ENCODE measurements at regions not wholly inside any gene's neighbourhood (a gene's known extent, or its start where the extent isn't known, plus 50 kb on each side); places are given as distances from the start of the nearest gene placed in this dataset.

DNA sequence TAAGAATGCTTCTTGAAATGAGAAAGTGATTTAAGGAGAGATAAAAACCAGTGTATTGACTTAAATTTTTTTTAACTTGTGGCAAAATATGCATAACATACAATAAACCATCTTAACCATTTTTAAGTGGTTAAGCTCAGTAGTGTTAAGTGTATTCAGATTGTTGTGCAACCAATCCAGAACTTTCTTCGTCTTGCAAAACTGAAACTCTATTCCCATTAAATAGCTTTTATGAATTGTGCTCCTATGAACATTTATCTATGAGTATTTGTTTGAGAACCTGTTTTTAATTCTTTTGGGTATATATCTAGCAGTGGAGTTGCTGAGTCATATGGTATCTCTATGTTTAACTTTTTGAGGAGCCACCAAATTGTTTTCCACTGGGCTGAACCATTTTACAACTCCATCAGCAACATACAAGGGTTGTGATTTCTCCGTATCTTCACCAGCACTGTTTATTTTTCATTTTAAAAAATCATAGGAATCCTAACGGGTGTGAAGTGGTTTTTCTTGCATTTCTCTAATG, 76.6 kb upstream of the ACTBL2 start:
- H3K27ac ChIP-seq, result no peak overlapping the region
- no peak overlapping the region for H3K9ac ChIP-seq (ENCODE audit: insufficient read length)
- no peaks in the 10 kb centered on the region for H3K36me3 ChIP-seq (ENCODE audit: insufficient read depth, low read length)
- no peak for DNase-seq (ENCODE audit: low read depth, low spot score)
- no peak overlapping the region for H3K4me3 ChIP-seq
- H3K9me3 ChIP-seq (ENCODE audit: low read depth, low read length), result no peaks in the 10 kb centered on the region
- TF ChIP-seq EZH2 (IDR thresholded peaks at IDR 0.05) (no peak), POLR2AphosphoS5 (IDR thresholded peaks at IDR 0.05; ENCODE audit: borderline replicate concordance, low read depth, low read length) (no peak), FOXP2 (optimal IDR thresholded peaks at IDR 0.05; ENCODE audit: control extremely low read depth, extremely low read length, insufficient read depth) (no peak)

DNA sequence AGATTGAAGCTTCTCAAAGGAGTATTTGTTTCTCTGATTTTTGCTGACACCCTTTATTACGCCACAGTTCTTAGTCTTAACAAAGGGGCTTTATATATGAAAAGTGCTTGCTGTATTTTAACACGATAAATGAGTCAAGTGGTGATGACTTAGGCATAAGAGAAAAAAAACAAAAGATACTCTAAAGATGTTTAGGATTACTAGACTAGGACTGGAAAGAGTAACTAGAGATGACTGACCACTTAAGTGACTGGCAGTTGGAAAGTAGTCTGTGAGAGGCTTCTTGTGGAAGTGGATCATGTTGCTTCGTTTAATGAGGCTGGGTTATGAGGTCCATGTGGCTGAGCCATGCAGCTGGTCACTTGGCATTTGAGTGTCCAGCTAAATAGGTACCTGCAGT, 69.4 kb upstream of the ACTBL2 start:
- no peak for DNase-seq (ENCODE audit: low read depth, low spot score)
- no peak overlapping the region for H3K4me3 ChIP-seq
- no peaks in the 10 kb centered on the region for H3K9me3 ChIP-seq (ENCODE audit: low read depth, low read length)
- H3K36me3 ChIP-seq (ENCODE audit: insufficient read depth, low read length), result no peaks in the 10 kb centered on the region
- H3K9ac ChIP-seq (ENCODE audit: insufficient read length), result no peak overlapping the region
- TF ChIP-seq POLR2AphosphoS5 (IDR thresholded peaks at IDR 0.05; ENCODE audit: borderline replicate concordance, low read depth, low read length) (no peak), EZH2 (IDR thresholded peaks at IDR 0.05) (no peak), FOXP2 (optimal IDR thresholded peaks at IDR 0.05; ENCODE audit: control extremely low read depth, extremely low read length, insufficient read depth) (no peak)
- H3K27ac ChIP-seq, result no peak overlapping the region

DNA sequence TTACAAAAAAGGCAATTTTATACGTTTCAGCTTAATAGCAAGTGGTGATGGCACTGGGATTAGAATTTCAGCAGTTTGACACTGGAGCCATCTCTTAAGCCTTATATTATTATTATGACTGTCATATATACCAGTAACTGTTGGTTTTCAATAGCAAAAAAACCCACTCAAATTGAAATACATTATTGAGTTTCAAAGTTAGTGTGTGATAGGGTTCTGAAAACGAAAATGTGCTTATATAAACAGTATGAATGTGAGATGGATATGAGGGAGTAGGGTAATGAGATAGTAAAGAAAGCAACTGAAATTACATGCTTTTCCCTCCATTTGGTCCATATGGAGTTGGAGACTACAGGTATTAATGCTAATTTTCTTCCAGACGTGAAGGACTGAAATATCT, 68.6 kb upstream of the ACTBL2 start:
- Histone ChIP-seq H3K27ac (no peak overlapping the region), H3K4me3 (no peak overlapping the region), H3K9me3 (ENCODE audit: low read depth, low read length) (no peaks in the 10 kb centered on the region), H3K9ac (ENCODE audit: insufficient read length) (no peak overlapping the region), H3K36me3 (ENCODE audit: insufficient read depth, low read length) (no peaks in the 10 kb centered on the region)
- no peak for TF ChIP-seq EZH2 (IDR thresholded peaks at IDR 0.05)
- no peak for TF ChIP-seq FOXP2 (optimal IDR thresholded peaks at IDR 0.05; ENCODE audit: control extremely low read depth, extremely low read length, insufficient read depth)
- TF ChIP-seq POLR2AphosphoS5 (IDR thresholded peaks at IDR 0.05; ENCODE audit: borderline replicate concordance, low read depth, low read length), result no peak
- no peak for DNase-seq (ENCODE audit: low read depth, low spot score)

DNA sequence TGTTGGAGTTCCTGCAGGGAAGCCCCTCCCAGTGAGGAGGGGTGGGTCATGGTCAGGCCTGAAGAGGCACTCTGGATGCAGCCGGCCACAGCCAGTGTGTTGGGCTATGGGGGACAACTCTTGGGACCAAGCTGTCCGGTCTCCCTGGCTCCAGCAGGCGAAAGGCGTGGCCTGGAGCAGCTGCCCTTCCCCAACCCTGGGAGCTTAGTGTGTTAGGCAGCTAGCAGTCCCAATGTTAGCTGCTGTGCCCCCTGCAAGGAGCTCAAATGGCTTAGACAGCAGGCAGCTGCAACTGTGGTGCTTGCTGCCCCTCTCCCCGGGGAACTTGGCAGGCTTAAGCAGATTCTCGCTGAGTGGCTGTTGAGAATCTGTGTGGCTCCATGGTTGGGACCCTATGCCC, 67.5 kb upstream of the ACTBL2 start:
- H3K9ac ChIP-seq (ENCODE audit: insufficient read length), result no peak overlapping the region
- no peak for TF ChIP-seq FOXP2 (optimal IDR thresholded peaks at IDR 0.05; ENCODE audit: control extremely low read depth, extremely low read length, insufficient read depth)
- TF ChIP-seq POLR2AphosphoS5 (IDR thresholded peaks at IDR 0.05; ENCODE audit: borderline replicate concordance, low read depth, low read length), result no peak
- no peak for TF ChIP-seq EZH2 (IDR thresholded peaks at IDR 0.05)
- no peak overlapping the region for H3K27ac ChIP-seq
- DNase-seq (ENCODE audit: low read depth, low spot score), result no peak
- H3K4me3 ChIP-seq, result no peak overlapping the region
- no peaks in the 10 kb centered on the region for H3K36me3 ChIP-seq (ENCODE audit: insufficient read depth, low read length)
- H3K9me3 ChIP-seq (ENCODE audit: low read depth, low read length), result no peaks in the 10 kb centered on the region

DNA sequence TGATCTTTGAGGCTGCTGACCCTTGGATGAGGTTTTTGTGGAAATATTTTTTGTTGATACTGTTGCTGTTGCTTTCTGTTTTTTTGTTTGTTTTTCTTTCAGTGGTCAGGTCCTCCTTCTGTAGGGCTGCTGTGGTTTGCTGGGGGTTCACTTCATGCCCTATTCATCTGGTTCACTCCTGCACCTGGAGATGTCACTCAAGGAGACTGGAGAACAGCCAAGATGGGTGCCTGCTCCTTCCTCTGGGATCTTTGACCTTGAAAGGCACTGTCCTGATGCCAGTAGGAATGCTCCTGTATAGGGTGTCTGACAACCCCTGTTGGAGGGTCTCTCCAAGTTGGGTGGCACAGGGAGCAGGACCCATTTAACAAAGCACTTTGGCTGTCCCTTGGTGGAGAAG, 67.0 kb upstream of the ACTBL2 start:
- Histone ChIP-seq H3K36me3 (ENCODE audit: insufficient read depth, low read length) (no peaks in the 10 kb centered on the region), H3K9ac (ENCODE audit: insufficient read length) (no peak overlapping the region), H3K27ac (no peak overlapping the region), H3K4me3 (no peak overlapping the region), H3K9me3 (ENCODE audit: low read depth, low read length) (no peaks in the 10 kb centered on the region)
- DNase-seq (ENCODE audit: low read depth, low spot score), result no peak
- no peak for TF ChIP-seq EZH2 (IDR thresholded peaks at IDR 0.05)
- TF ChIP-seq POLR2AphosphoS5 (IDR thresholded peaks at IDR 0.05; ENCODE audit: borderline replicate concordance, low read depth, low read length), result no peak
- TF ChIP-seq FOXP2 (optimal IDR thresholded peaks at IDR 0.05; ENCODE audit: control extremely low read depth, extremely low read length, insufficient read depth), result no peak

DNA sequence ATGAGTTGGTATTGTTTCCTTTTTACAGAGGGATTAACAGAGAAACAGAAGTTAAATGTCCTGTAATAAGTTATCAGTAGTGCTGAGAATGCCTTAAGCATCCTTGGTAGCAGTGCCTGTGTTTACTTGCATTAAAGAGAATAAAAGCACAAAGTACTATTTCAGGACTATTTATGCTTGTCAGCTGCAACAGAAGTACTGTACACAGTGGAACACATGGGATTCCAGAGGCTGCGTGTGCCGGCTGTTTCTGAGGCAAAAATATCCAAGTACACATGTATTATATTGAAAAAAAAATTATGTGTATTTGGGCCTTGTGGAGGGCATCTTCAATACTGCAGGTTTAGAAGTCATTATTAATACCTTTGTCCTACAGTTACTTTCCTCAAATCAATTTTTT, 58.2 kb upstream of the ACTBL2 start:
- DNase-seq (ENCODE audit: low read depth, low spot score), result no peak
- no peaks in the 10 kb centered on the region for H3K36me3 ChIP-seq (ENCODE audit: insufficient read depth, low read length)
- H3K9ac ChIP-seq (ENCODE audit: insufficient read length), result no peak overlapping the region
- TF ChIP-seq EZH2 (IDR thresholded peaks at IDR 0.05) (no peak), FOXP2 (optimal IDR thresholded peaks at IDR 0.05; ENCODE audit: control extremely low read depth, extremely low read length, insufficient read depth) (no peak), POLR2AphosphoS5 (IDR thresholded peaks at IDR 0.05; ENCODE audit: borderline replicate concordance, low read depth, low read length) (no peak)
- no peak overlapping the region for H3K27ac ChIP-seq
- H3K4me3 ChIP-seq, result no peak overlapping the region
- H3K9me3 ChIP-seq (ENCODE audit: low read depth, low read length), result no peaks in the 10 kb centered on the region

DNA sequence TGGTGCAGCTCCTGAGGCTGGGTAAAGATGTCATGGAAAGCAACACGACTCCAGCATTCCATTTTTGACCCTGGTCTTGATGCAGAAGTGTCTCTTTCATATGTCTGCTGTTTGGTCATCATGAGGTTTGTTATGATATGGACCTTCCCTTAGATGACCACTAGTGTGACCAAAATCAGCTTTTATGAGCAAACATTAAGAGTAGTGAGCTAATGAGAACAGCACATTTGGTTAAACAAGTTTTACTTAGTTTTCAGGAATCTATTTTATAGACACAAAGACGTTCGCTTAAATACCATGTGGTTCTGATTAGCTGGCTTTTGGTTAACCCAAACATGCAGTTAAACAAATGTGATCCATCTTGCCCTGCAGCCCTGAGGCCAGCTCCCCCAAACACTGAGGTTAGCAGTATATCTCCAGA, 56.7 kb upstream of the ACTBL2 start:
- H3K4me3 ChIP-seq, result peak overlapping the region; percentile 11; the same call in 1 of the 2 replicates
- H3K9ac ChIP-seq (ENCODE audit: insufficient read length), result no peak overlapping the region
- no peaks in the 10 kb centered on the region for H3K36me3 ChIP-seq (ENCODE audit: insufficient read depth, low read length)
- no peaks in the 10 kb centered on the region for H3K9me3 ChIP-seq (ENCODE audit: low read depth, low read length)
- DNase-seq (ENCODE audit: low read depth, low spot score), result peak; percentile 20
- no peak overlapping the region; the same call in 1 of the 2 replicates for H3K27ac ChIP-seq
- TF ChIP-seq EZH2 (IDR thresholded peaks at IDR 0.05), result no peak
- TF ChIP-seq FOXP2 (optimal IDR thresholded peaks at IDR 0.05; ENCODE audit: control extremely low read depth, extremely low read length, insufficient read depth), result no peak
- no peak for TF ChIP-seq POLR2AphosphoS5 (IDR thresholded peaks at IDR 0.05; ENCODE audit: borderline replicate concordance, low read depth, low read length)

DNA sequence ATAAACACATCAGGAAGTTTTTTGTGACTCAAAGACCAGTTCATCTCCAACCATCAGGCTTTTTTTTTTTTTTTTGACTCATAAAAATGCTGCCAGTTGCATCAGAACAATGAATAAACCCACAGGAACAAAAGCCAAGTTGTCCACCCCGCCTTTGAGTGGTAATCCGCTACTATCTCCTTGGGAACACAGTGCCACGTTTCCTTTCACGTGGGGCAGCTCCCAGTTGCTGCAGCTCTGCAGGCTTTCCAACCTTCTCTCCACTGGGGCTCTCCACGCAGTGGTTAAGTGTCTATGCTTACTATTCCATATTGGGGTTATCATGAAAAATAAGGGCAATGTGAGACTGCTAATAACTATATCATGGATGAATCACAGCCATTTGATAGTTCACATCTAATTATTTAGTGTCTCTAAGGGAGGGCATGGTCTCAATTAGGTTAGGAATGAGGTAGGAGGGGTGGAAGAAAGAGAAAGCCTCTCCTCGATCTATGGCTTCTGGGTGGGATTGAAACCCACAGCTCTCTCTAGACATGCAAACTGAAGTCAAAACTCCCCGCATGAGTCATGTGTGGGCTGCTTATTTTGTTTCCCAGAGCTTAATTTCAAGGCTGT, 55.8 kb upstream of the ACTBL2 start:
- TF ChIP-seq FOXP2 (optimal IDR thresholded peaks at IDR 0.05; ENCODE audit: control extremely low read depth, extremely low read length, insufficient read depth) (no peak), POLR2AphosphoS5 (IDR thresholded peaks at IDR 0.05; ENCODE audit: borderline replicate concordance, low read depth, low read length) (no peak), EZH2 (IDR thresholded peaks at IDR 0.05) (no peak)
- Histone ChIP-seq H3K36me3 (ENCODE audit: insufficient read depth, low read length) (no peaks in the 10 kb centered on the region), H3K9ac (ENCODE audit: insufficient read length) (no peak overlapping the region), H3K27ac (peak overlapping the region; percentile 28; the same call in 1 of the 2 replicates), H3K9me3 (ENCODE audit: low read depth, low read length) (no peaks in the 10 kb centered on the region), H3K4me3 (no peak overlapping the region)
- no peak for DNase-seq (ENCODE audit: low read depth, low spot score)

DNA sequence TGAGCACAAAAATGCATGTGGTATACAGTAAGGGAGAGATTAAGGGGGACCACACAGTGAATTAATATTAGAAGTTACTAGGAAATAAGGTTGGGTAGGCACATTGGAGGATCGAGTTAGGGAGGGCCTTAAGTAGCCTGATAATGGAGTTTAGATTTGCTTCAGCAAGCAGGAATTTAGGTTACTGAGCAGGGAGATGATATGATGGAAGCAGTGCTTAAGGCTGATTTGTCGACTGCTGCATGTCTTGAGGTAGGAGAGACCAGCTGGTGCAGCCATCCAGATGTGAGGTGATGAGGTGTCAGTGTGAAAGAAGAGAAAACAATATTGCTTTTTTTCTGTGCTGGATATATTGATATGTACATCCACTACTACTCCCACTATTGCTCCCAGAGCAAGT, 55.2 kb upstream of the ACTBL2 start:
- Histone ChIP-seq H3K4me3 (no peak overlapping the region), H3K9ac (ENCODE audit: insufficient read length) (no peak overlapping the region), H3K9me3 (ENCODE audit: low read depth, low read length) (no peaks in the 10 kb centered on the region), H3K36me3 (ENCODE audit: insufficient read depth, low read length) (no peaks in the 10 kb centered on the region), H3K27ac (no peak overlapping the region)
- DNase-seq (ENCODE audit: low read depth, low spot score), result no peak
- no peak for TF ChIP-seq EZH2 (IDR thresholded peaks at IDR 0.05)
- no peak for TF ChIP-seq POLR2AphosphoS5 (IDR thresholded peaks at IDR 0.05; ENCODE audit: borderline replicate concordance, low read depth, low read length)
- no peak for TF ChIP-seq FOXP2 (optimal IDR thresholded peaks at IDR 0.05; ENCODE audit: control extremely low read depth, extremely low read length, insufficient read depth)

Measured in SK-N-MC (cell line).